ENCODE measurements at regions not wholly inside any gene's neighbourhood (a gene's known extent, or its start where the extent isn't known, plus 50 kb on each side); places are given as distances from the start of the nearest gene placed in this dataset.

DNA sequence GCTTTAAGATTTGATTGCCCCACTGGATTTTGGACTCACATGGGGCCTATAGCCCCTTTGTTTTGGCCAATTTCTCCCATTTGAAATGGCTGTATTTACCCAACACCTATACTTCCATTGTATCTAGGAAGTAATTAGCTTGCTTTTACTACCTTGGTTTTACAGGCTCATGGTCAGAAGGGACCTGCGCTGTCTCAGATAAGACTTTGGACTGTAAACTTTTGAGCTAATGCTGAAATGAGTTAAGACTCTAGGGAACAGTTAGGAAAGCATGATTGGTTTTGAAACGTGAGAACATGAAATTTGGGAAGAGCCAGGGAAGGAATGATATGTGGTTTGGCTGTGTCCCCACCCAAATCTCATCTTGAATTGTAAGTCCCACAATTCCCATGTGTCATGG is 419.0 kb upstream of the TMPO start:
- Histone ChIP-seq H3K9me3 (replicated peaks) (peaks cover 12% of the 10 kb centered on the region), H3K36me3 (no peaks in the 10 kb centered on the region), H3K27me3 (ENCODE audit: low read depth) (no peaks in the 10 kb centered on the region), H3K4me1 (no peaks in the 10 kb centered on the region), H3K4me3 (no peak overlapping the region), H3K27ac (replicated peaks) (no peak overlapping the region)
- DNase-seq = no peak
- intact Hi-C loops (cut with micrococcal nuclease) = no loop called here
- TF ChIP-seq, protein P1, sequence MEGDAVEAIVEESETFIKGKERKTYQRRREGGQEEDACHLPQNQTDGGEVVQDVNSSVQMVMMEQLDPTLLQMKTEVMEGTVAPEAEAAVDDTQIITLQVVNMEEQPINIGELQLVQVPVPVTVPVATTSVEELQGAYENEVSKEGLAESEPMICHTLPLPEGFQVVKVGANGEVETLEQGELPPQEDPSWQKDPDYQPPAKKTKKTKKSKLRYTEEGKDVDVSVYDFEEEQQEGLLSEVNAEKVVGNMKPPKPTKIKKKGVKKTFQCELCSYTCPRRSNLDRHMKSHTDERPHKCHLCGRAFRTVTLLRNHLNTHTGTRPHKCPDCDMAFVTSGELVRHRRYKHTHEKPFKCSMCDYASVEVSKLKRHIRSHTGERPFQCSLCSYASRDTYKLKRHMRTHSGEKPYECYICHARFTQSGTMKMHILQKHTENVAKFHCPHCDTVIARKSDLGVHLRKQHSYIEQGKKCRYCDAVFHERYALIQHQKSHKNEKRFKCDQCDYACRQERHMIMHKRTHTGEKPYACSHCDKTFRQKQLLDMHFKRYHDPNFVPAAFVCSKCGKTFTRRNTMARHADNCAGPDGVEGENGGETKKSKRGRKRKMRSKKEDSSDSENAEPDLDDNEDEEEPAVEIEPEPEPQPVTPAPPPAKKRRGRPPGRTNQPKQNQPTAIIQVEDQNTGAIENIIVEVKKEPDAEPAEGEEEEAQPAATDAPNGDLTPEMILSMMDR (IDR thresholded peaks at IDR 0.05; ENCODE audit: borderline replicate concordance) = no peak

DNA sequence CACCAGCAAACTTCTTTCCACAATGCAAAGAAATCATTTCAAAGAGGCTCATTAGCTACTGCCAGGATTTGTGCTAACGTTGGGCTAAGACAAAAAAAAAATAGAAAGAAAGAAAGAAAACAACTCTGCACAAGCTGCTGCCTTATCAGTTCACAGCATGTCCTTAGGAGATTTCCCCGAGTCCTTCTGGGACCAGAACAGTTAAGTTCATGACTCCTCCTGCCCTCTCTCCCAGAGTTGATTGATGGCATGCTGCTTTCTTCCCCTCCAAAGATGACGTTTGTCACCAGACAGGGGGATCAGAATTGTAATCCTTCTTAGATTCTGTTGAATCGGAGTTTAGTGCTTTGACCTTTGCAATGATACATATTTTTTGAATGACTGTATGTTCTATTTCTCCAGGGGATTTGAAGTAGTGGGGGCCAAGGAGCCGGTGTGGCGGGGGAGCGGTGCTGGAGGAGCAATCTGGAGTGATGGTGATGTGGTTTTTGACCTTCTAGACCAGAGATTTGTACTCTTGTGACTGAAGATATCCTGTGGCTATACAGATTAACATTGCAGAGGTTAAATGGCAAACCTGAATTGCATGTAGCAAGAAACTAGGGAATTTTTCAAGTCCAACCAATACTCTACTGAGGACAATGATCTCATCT is 409.2 kb upstream of the TMPO start:
- DNase-seq = no peak
- no peak overlapping the region for H3K27ac ChIP-seq (replicated peaks)
- TF ChIP-seq, protein P1 (IDR thresholded peaks at IDR 0.05; ENCODE audit: borderline replicate concordance) = no peak
- intact Hi-C loops (cut with micrococcal nuclease) = no loop called here
- no peak overlapping the region for H3K4me3 ChIP-seq
- no peaks in the 10 kb centered on the region for H3K36me3 ChIP-seq
- H3K9me3 ChIP-seq (replicated peaks) = no peaks in the 10 kb centered on the region
- no peaks in the 10 kb centered on the region for H3K4me1 ChIP-seq
- no peaks in the 10 kb centered on the region for H3K27me3 ChIP-seq (ENCODE audit: low read depth)

DNA sequence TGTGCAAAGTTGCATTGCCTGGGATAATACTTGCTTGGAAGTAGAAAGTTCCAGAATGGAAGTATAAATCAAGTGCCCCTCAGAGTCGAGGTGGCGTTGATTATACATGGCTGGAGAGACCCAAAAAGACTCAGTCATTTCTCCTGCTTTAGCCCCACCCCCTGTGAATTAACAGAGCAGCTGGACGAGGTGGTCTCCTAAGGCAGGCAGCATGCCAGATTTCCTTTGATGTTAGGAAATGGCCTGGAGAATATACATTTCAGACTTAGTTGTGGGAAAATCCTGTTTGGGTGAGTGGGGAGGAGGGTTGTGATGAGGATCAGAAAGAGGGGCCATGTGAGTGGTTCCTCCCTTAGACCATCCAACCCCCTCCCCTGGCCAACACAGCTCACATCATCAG is 406.1 kb upstream of the TMPO start:
- Histone ChIP-seq H3K9me3 (replicated peaks) (no peaks in the 10 kb centered on the region), H3K4me1 (no peaks in the 10 kb centered on the region), H3K4me3 (no peak overlapping the region), H3K36me3 (no peaks in the 10 kb centered on the region), H3K27ac (replicated peaks) (no peak overlapping the region), H3K27me3 (ENCODE audit: low read depth) (no peaks in the 10 kb centered on the region)
- TF ChIP-seq, protein P1 (IDR thresholded peaks at IDR 0.05; ENCODE audit: borderline replicate concordance) = no peak
- no peak for DNase-seq
- intact Hi-C loops (cut with micrococcal nuclease) = no loop called here

DNA sequence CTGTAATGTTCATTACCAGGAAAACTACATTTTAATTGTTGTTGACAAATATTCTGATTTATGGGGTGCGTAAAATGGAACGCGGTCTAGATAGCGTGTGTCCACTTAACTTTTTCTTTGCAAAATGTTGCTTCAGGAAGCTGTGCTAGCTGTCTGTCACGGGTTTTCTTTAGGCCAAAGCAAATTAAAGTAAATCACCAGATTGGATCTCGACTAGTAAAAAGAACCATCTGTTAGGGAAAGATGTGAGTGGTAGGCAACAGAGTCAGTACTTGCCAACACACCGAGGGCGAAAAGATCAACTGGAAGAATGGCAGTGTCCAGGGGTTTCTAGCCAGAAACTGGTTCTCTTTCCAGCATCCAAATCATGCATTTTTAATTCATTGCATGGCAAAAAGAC is 404.9 kb upstream of the TMPO start:
- Histone ChIP-seq H3K27me3 (ENCODE audit: low read depth) (no peaks in the 10 kb centered on the region), H3K4me3 (no peak overlapping the region), H3K27ac (replicated peaks) (no peak overlapping the region), H3K9me3 (replicated peaks) (no peaks in the 10 kb centered on the region), H3K36me3 (no peaks in the 10 kb centered on the region), H3K4me1 (no peaks in the 10 kb centered on the region)
- intact Hi-C loops (cut with micrococcal nuclease) = no loop called here
- TF ChIP-seq, protein P1 (IDR thresholded peaks at IDR 0.05; ENCODE audit: borderline replicate concordance) = no peak
- DNase-seq = no peak

DNA sequence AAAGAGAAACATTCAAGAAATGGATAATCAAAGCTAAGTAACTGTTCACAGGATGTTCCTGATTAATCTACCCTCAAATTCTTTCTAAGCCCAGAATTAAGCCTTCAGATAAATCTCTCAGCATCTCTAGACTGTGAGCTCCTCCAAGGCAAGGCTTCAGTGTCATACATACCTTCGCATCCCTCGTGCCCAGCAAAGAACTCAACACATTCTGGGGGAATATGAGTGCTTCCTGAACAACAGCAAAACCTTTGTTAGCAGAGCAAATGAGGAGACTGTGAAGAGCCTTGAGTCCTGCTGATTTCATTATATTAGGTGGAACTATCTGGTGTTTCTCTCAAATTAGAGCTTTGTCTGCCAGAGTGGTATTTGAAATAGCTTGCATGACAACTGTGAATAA is 401.8 kb upstream of the TMPO start:
- Histone ChIP-seq H3K27me3 (ENCODE audit: low read depth) (no peaks in the 10 kb centered on the region), H3K27ac (replicated peaks) (no peak overlapping the region), H3K36me3 (no peaks in the 10 kb centered on the region), H3K4me1 (no peaks in the 10 kb centered on the region), H3K4me3 (no peak overlapping the region), H3K9me3 (replicated peaks) (no peaks in the 10 kb centered on the region)
- TF ChIP-seq, protein P1 (IDR thresholded peaks at IDR 0.05; ENCODE audit: borderline replicate concordance) = no peak
- intact Hi-C loops (cut with micrococcal nuclease) = no loop called here
- DNase-seq = no peak

Data from left ventricle myocardium inferior (tissue), 1 donor.